B cell (primary cell): ENCODE measurements at regions not wholly inside any gene's neighbourhood (a gene's known extent, or its start where the extent isn't known, plus 50 kb on each side); places are given as distances from the start of the nearest gene placed in this dataset.

Experiments
- ATAC-seq: fragments of 200-7000 bp; cut with Tn5 transposase; one replicate; pipeline ENCODE4 v1.10.0; 2021; ENCODE audit warnings: low read depth, mild to moderate bottlenecking, moderate number of reproducible peaks, moderate library complexity
- CTCF ChIA-PET: fragments of 350-600 bp; sonication (Branson Sonifier 250); formaldehyde crosslinking; loops from one replicate; lab custom pipeline; 2021; ENCODE audit warnings: antibody characterized with exemption, inconsistent platforms; lab: Charles Lee
- POLR2A ChIA-PET: fragments of 350-600 bp; sonication (Branson Sonifier 250); formaldehyde crosslinking; loops from one replicate; lab custom pipeline; 2021; ENCODE audit warnings: antibody characterized with exemption; lab: Charles Lee
- DNase-seq: peaks from one replicate; pipeline ENCODE4 v3.0.0; 2013
- H2AFZ ChIP-seq: 2 replicates; pipeline ENCODE4 v1.6.1; 2012; ENCODE audit warnings: mild to moderate bottlenecking, low read depth, low read length; ENCODE audit not compliant: insufficient read depth, poor library complexity, severe bottlenecking
- H3K27ac ChIP-seq, 2 donors: 1 replicate in 1 of 2; 2 replicates in 1 of 2; pipeline ENCODE4 v1.5.1; 2012 to 2013; ENCODE audit warnings: low read length in 2 of 2, mild to moderate bottlenecking in 2 of 2, moderate library complexity in 1 of 2
- H3K27me3 ChIP-seq, 4 experiments: fragments of 200-600 bp in 1 of 4; sonication (generic) in 1 of 4; replicated peaks in 1 of 4; 1 replicate in 2 of 4; 2 replicates in 2 of 4; pipeline versions ENCODE4 v1.6.1 to v1.7.0; 2013 to 2016; ENCODE audit warnings: low read length in 3 of 4, mild to moderate bottlenecking in 2 of 4, mixed read lengths in 1 of 4, moderate library complexity in 1 of 4; ENCODE audit not compliant: insufficient read depth in 4 of 4, control insufficient read depth in 3 of 4; ENCODE audit errors: control extremely low read depth in 1 of 4
- H3K36me3 ChIP-seq, 2 experiments: replicated peaks in 1 of 2; 1 replicate in 1 of 2; 2 replicates in 1 of 2; pipeline versions ENCODE4 v1.6.1 to v1.7.1; 2013; ENCODE audit warnings: low read length in 1 of 2; ENCODE audit not compliant: insufficient read depth in 2 of 2, control insufficient read depth in 1 of 2; ENCODE audit errors: control extremely low read depth in 1 of 2, extremely low read depth in 1 of 2
- H3K4me1 ChIP-seq, 2 donors: fragments of 200-600 bp in 1 of 2; sonication (generic) in 1 of 2; 1 replicate in 1 of 2; 2 replicates in 1 of 2; pipeline versions ENCODE4 v1.5.1 to v1.6.1; 2013 to 2017; ENCODE audit warnings: low read length in 2 of 2; ENCODE audit not compliant: control insufficient read depth in 2 of 2, insufficient read depth in 2 of 2
- H3K4me2 ChIP-seq: replicated peaks from 2 replicates; pipeline ENCODE3; 2012; ENCODE audit warnings: mild to moderate bottlenecking, low read depth, low read length; ENCODE audit not compliant: poor library complexity, severe bottlenecking
- H3K4me3 ChIP-seq, 5 experiments: fragments of 200-600 bp in 1 of 5; sonication (generic) in 1 of 5; 1 replicate in 3 of 5; 2 replicates in 2 of 5; pipeline versions ENCODE4 v1.5.1 to v1.7.0; 2011 to 2016; ENCODE audit warnings: low read length in 4 of 5, mild to moderate bottlenecking in 4 of 5, low read depth in 2 of 5, control low read depth in 1 of 5, moderate library complexity in 1 of 5; ENCODE audit not compliant: insufficient read depth in 1 of 5; ENCODE audit errors: control extremely low read depth in 1 of 5, extremely low read depth in 1 of 5
- H3K79me2 ChIP-seq: fragments of 200-600 bp; sonication (generic); one replicate; pipeline ENCODE4 v1.6.0; 2016; ENCODE audit warnings: low read length; ENCODE audit not compliant: control insufficient read depth, insufficient read depth
- H3K9ac ChIP-seq: fragments of 200-600 bp; sonication (generic); 2 replicates; pipeline ENCODE4 v1.6.1; 2017; ENCODE audit warnings: mild to moderate bottlenecking, low read length, moderate library complexity
- H3K9me3 ChIP-seq, 3 donors: one replicate each; pipeline versions ENCODE4 v1.6.1 to v1.7.1; 2013; ENCODE audit warnings: low read length in 2 of 3; ENCODE audit not compliant: control insufficient read depth in 2 of 3, insufficient read depth in 1 of 3; ENCODE audit errors: control extremely low read depth in 1 of 3
- H4K20me1 ChIP-seq: 2 replicates; pipeline ENCODE4 v1.6.0; 2012; ENCODE audit warnings: mild to moderate bottlenecking, low read length; ENCODE audit not compliant: insufficient read depth, control insufficient read depth, poor library complexity, severe bottlenecking
- H3K27ac Mint-ChIP-seq: one replicate; pipeline ENCODE4 v1.8.0; 2021; ENCODE audit warnings: mixed read lengths
- H3K27me3 Mint-ChIP-seq: one replicate; pipeline ENCODE4 v1.8.0; 2021; ENCODE audit warnings: mixed read lengths
- H3K4me1 Mint-ChIP-seq: one replicate; pipeline ENCODE4 v1.8.0; 2021; ENCODE audit warnings: mixed read lengths
- H3K4me3 Mint-ChIP-seq: one replicate; pipeline ENCODE4 v1.8.0; 2021; ENCODE audit warnings: mixed read lengths
- H3K9me3 Mint-ChIP-seq: one replicate; pipeline ENCODE4 v1.8.0; 2022; ENCODE audit warnings: mixed read lengths; ENCODE audit not compliant: insufficient read depth
- CTCF ChIP-seq: fragments of 200-600 bp; IDR thresholded peaks from one replicate; pipeline ENCODE4 v1.8.0; 2022; ENCODE audit warnings: antibody characterized with exemption, mild to moderate bottlenecking
- EZH2 ChIP-seq: IDR thresholded peaks from 2 replicates; pipeline ENCODE4 v1.6.1; 2012; ENCODE audit warnings: borderline replicate concordance, low read depth, mild to moderate bottlenecking, moderate library complexity, low read length; ENCODE audit not compliant: insufficient read depth, poor library complexity, severe bottlenecking
- WGBS: methylation state at CpG from one replicate; pipeline ENCODE4 v1.1.5; 2013; ENCODE audit warnings: missing lambda C conversion rate; ENCODE audit not compliant: insufficient coverage; 5-methylcytosine and 5-hydroxymethylcytosine counted together
- intact Hi-C: fragments of 100-400 bp; cut with micrococcal nuclease; formaldehyde crosslinking; loops from one replicate; pipeline ENCODE4 v1.10.0; 2022

GRCh38 chr10:20415684-20416083 lies 481.4 kb downstream of the NEBL start:
- H3K27ac Mint-ChIP-seq = no peak overlapping the region
- Histone ChIP-seq H3K9ac (no peak overlapping the region), H3K4me3 (no peak overlapping the region), H3K79me2 (no peaks in the 10 kb centered on the region), H3K36me3 (no peaks in the 10 kb centered on the region), H2AFZ (no peak overlapping the region), H3K4me1 (no peaks in the 10 kb centered on the region), H4K20me1 (no peaks in the 10 kb centered on the region), H3K27ac (no peak overlapping the region), H3K4me2 (no peak overlapping the region), H3K9me3 (peaks cover 0 to 9% (median 2%) of the 10 kb centered on the region in 3 donors), H3K27me3 (no peaks in the 10 kb centered on the region)
- H3K4me1 Mint-ChIP-seq = no peaks in the 10 kb centered on the region
- 80% methylated on average over 1 of the region's 2 CpGs for WGBS
- TF ChIP-seq EZH2 = no peak
- TF ChIP-seq CTCF = no peak
- intact Hi-C loops = no loop called here
- H3K9me3 Mint-ChIP-seq = no peaks in the 10 kb centered on the region
- no peak for ATAC-seq
- CTCF ChIA-PET = no interaction called here
- POLR2A ChIA-PET = no interaction called here
- H3K4me3 Mint-ChIP-seq = no peak overlapping the region
- no peak for DNase-seq
- no peaks in the 10 kb centered on the region for H3K27me3 Mint-ChIP-seq

- H3K36me3 ChIP-seq = no peaks in the 10 kb centered on the region
- H4K20me1 ChIP-seq = no peaks in the 10 kb centered on the region
- DNase-seq (no peak), ATAC-seq (no peak)
- H2AFZ ChIP-seq = no peak overlapping the region
- H3K9ac ChIP-seq = no peak overlapping the region
- no peaks in the 10 kb centered on the region for H3K9me3 Mint-ChIP-seq
- no peaks in the 10 kb centered on the region for H3K27me3 Mint-ChIP-seq
- H3K4me3 ChIP-seq = no peak overlapping the region
- intact Hi-C loops = no loop called here
- no peaks in the 10 kb centered on the region for H3K9me3 ChIP-seq
- H3K27me3 ChIP-seq = no peaks in the 10 kb centered on the region
- no peaks in the 10 kb centered on the region for H3K4me1 Mint-ChIP-seq
- no peaks in the 10 kb centered on the region for H3K4me1 ChIP-seq
- POLR2A ChIA-PET = no interaction called here
- CTCF ChIA-PET = no interaction called here
- no peak overlapping the region for H3K27ac Mint-ChIP-seq
- TF ChIP-seq EZH2 (no peak), CTCF (no peak)
- no peak overlapping the region for H3K4me3 Mint-ChIP-seq
- H3K4me2 ChIP-seq = no peak overlapping the region
- no peak overlapping the region for H3K27ac ChIP-seq
- no peaks in the 10 kb centered on the region for H3K79me2 ChIP-seq
Measured at GRCh38 chr10:20407357-20407756, 489.8 kb downstream of the NEBL start.
